ENCODE measurements at regions not wholly inside any gene's neighbourhood (a gene's known extent, or its start where the extent isn't known, plus 50 kb on each side); places are given as distances from the start of the nearest gene placed in this dataset.
A peak's percentile ranks its signal among the peaks of the same experiment; 100 is the strongest.

DNA sequence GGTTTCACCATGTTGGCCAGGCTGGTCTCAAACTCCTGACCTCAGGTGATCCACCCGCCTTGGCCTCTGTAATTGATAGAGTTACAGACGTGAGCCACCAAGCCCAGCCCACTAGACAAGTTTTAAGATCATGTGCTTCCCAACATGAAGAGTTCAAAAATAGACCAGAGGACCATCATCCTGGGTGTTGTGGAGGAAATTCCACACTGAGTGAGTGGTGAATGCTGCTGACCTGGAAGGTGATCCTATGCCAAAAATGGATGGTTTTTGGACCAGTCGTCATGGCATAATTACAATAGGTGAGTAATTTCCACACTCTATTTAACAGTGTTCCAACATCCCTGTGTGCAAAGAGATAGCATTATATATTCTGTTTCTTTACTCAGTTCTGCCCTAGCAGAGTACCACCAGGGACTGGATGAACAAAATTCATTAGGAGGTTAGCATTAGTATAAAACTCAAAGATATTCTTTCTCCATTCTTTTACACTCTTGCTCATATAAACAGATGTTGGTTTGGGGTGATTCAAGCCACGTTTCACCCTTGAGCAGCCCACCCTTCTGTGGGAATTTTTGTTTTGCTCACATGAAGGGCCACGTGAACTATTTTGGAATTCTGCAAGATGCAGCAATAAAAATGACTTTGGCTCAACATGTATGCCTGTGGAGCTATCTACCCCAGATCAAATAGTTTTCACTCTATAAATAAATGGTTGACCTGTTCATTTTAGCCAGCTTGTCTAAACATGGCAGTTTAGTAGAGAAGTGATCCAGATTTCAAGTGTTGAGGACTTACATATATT, 206.2 kb upstream of the TCF21 start (continued):
- TF ChIP-seq, protein P1, sequence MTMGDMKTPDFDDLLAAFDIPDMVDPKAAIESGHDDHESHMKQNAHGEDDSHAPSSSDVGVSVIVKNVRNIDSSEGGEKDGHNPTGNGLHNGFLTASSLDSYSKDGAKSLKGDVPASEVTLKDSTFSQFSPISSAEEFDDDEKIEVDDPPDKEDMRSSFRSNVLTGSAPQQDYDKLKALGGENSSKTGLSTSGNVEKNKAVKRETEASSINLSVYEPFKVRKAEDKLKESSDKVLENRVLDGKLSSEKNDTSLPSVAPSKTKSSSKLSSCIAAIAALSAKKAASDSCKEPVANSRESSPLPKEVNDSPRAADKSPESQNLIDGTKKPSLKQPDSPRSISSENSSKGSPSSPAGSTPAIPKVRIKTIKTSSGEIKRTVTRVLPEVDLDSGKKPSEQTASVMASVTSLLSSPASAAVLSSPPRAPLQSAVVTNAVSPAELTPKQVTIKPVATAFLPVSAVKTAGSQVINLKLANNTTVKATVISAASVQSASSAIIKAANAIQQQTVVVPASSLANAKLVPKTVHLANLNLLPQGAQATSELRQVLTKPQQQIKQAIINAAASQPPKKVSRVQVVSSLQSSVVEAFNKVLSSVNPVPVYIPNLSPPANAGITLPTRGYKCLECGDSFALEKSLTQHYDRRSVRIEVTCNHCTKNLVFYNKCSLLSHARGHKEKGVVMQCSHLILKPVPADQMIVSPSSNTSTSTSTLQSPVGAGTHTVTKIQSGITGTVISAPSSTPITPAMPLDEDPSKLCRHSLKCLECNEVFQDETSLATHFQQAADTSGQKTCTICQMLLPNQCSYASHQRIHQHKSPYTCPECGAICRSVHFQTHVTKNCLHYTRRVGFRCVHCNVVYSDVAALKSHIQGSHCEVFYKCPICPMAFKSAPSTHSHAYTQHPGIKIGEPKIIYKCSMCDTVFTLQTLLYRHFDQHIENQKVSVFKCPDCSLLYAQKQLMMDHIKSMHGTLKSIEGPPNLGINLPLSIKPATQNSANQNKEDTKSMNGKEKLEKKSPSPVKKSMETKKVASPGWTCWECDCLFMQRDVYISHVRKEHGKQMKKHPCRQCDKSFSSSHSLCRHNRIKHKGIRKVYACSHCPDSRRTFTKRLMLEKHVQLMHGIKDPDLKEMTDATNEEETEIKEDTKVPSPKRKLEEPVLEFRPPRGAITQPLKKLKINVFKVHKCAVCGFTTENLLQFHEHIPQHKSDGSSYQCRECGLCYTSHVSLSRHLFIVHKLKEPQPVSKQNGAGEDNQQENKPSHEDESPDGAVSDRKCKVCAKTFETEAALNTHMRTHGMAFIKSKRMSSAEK (CRISPR knock-in tag; IDR thresholded peaks at IDR 0.05; ENCODE audit: borderline replicate concordance) = no peak
- TF ChIP-seq SMAD4 (CRISPR knock-in tag; IDR thresholded peaks at IDR 0.05) (no peak), NFATC4 (CRISPR knock-in tag; IDR thresholded peaks at IDR 0.05) (no peak), GABPB1 (CRISPR knock-in tag; IDR thresholded peaks at IDR 0.05) (no peak)
- TF ChIP-seq, protein P2, sequence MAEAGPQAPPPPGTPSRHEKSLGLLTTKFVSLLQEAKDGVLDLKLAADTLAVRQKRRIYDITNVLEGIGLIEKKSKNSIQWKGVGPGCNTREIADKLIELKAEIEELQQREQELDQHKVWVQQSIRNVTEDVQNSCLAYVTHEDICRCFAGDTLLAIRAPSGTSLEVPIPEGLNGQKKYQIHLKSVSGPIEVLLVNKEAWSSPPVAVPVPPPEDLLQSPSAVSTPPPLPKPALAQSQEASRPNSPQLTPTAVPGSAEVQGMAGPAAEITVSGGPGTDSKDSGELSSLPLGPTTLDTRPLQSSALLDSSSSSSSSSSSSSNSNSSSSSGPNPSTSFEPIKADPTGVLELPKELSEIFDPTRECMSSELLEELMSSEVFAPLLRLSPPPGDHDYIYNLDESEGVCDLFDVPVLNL (CRISPR knock-in tag; IDR thresholded peaks at IDR 0.05; ENCODE audit: borderline replicate concordance, low read depth) = no peak
- TF ChIP-seq, protein P3, sequence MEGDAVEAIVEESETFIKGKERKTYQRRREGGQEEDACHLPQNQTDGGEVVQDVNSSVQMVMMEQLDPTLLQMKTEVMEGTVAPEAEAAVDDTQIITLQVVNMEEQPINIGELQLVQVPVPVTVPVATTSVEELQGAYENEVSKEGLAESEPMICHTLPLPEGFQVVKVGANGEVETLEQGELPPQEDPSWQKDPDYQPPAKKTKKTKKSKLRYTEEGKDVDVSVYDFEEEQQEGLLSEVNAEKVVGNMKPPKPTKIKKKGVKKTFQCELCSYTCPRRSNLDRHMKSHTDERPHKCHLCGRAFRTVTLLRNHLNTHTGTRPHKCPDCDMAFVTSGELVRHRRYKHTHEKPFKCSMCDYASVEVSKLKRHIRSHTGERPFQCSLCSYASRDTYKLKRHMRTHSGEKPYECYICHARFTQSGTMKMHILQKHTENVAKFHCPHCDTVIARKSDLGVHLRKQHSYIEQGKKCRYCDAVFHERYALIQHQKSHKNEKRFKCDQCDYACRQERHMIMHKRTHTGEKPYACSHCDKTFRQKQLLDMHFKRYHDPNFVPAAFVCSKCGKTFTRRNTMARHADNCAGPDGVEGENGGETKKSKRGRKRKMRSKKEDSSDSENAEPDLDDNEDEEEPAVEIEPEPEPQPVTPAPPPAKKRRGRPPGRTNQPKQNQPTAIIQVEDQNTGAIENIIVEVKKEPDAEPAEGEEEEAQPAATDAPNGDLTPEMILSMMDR (IDR thresholded peaks at IDR 0.05) = no peak
- TF ChIP-seq, protein P4, sequence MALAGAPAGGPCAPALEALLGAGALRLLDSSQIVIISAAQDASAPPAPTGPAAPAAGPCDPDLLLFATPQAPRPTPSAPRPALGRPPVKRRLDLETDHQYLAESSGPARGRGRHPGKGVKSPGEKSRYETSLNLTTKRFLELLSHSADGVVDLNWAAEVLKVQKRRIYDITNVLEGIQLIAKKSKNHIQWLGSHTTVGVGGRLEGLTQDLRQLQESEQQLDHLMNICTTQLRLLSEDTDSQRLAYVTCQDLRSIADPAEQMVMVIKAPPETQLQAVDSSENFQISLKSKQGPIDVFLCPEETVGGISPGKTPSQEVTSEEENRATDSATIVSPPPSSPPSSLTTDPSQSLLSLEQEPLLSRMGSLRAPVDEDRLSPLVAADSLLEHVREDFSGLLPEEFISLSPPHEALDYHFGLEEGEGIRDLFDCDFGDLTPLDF (CRISPR knock-in tag; IDR thresholded peaks at IDR 0.05) = no peak

DNA sequence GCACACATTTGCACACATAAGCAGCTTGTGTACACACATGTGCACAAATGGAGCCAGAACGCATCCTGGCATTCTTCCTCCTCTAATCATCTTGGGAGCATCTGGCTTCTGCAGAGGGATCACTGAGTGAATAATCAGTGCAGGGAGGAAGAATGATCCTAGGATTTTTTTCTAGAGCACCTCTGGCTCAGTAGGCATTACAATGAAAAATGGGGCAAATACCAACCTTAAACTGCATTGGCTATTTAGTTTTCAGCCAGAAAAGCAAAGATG, 205.7 kb upstream of the TCF21 start:
- H3K27me3 Mint-ChIP-seq (ENCODE audit: low read depth) = no peaks in the 10 kb centered on the region
- H3K4me3 Mint-ChIP-seq = no peak overlapping the region
- ChIA-PET CTCF (interaction anchor here (1.2 kb wide), 1 partner anchor 155 kb away, joined by 3 read pairs; no protein-coding TSS in a partner anchor), POLR2A (no interaction called here)
- peaks cover 43% of the 10 kb centered on the region for H3K4me1 Mint-ChIP-seq
- DNase-seq (ENCODE audit: low spot score) (no peak), ATAC-seq (no peak)
- H3K36me3 Mint-ChIP-seq = no peaks in the 10 kb centered on the region
- TF ChIP-seq, protein P5, sequence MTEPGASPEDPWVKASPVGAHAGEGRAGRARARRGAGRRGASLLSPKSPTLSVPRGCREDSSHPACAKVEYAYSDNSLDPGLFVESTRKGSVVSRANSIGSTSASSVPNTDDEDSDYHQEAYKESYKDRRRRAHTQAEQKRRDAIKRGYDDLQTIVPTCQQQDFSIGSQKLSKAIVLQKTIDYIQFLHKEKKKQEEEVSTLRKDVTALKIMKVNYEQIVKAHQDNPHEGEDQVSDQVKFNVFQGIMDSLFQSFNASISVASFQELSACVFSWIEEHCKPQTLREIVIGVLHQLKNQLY (CRISPR knock-in tag; IDR thresholded peaks at IDR 0.05) = no peak
- no peak for TF ChIP-seq ATF1 (CRISPR knock-in tag; IDR thresholded peaks at IDR 0.05)
- H3K27ac Mint-ChIP-seq = peak overlapping the region; percentile 97
- H3K9me3 Mint-ChIP-seq = no peaks in the 10 kb centered on the region

DNA sequence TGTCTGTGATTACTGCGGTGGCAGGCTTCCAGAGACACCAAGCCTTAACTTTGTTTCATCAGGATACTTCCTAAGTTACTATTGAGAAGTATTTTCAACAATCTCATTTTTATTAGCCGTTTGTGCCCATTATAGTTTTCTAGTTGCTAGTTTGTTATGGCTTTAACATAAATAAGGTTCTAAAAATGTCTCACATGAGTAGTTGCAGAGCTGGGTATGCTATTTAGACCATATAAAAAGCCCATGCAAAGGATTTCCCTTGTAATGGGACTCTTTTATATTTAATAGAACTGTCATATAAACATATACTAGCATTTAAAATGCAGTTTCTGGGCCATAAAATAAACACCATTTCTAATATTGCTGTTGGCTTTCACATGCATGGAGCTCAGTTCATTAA, 205.3 kb upstream of the TCF21 start:
- Mint-ChIP-seq H3K27ac (peak overlapping the region; percentile 97; the same call in 1 of the 2 replicates), H3K27me3 (ENCODE audit: low read depth) (no peaks in the 10 kb centered on the region), H3K36me3 (no peaks in the 10 kb centered on the region), H3K9me3 (no peaks in the 10 kb centered on the region), H3K4me3 (no peak overlapping the region), H3K4me1 (peaks cover 43% of the 10 kb centered on the region)
- CTCF ChIA-PET = interaction anchor here (1.2 kb wide), 1 partner anchor 154 kb away, joined by 3 read pairs; no protein-coding TSS in a partner anchor
- no peak for ATAC-seq
- POLR2A ChIA-PET = no interaction called here
- DNase-seq (ENCODE audit: low spot score) = no peak
- TF ChIP-seq GABPB1 (CRISPR knock-in tag; IDR thresholded peaks at IDR 0.05) = no peak
- TF ChIP-seq FOXJ3 (CRISPR knock-in tag; IDR thresholded peaks at IDR 0.05; ENCODE audit: borderline replicate concordance) = no peak
- TF ChIP-seq, protein P6, sequence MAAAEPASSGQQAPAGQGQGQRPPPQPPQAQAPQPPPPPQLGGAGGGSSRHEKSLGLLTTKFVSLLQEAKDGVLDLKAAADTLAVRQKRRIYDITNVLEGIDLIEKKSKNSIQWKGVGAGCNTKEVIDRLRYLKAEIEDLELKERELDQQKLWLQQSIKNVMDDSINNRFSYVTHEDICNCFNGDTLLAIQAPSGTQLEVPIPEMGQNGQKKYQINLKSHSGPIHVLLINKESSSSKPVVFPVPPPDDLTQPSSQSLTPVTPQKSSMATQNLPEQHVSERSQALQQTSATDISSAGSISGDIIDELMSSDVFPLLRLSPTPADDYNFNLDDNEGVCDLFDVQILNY (CRISPR knock-in tag; IDR thresholded peaks at IDR 0.05) = no peak
- TF ChIP-seq JAZF1 (CRISPR knock-in tag; IDR thresholded peaks at IDR 0.05) = no peak
- no peak for TF ChIP-seq NFE2L1 (CRISPR knock-in tag; IDR thresholded peaks at IDR 0.05)
- no peak for TF ChIP-seq NR3C1 (CRISPR knock-in tag; conservative IDR thresholded peaks at IDR 0.05; ENCODE audit: low read depth)
- TF ChIP-seq, protein P7, sequence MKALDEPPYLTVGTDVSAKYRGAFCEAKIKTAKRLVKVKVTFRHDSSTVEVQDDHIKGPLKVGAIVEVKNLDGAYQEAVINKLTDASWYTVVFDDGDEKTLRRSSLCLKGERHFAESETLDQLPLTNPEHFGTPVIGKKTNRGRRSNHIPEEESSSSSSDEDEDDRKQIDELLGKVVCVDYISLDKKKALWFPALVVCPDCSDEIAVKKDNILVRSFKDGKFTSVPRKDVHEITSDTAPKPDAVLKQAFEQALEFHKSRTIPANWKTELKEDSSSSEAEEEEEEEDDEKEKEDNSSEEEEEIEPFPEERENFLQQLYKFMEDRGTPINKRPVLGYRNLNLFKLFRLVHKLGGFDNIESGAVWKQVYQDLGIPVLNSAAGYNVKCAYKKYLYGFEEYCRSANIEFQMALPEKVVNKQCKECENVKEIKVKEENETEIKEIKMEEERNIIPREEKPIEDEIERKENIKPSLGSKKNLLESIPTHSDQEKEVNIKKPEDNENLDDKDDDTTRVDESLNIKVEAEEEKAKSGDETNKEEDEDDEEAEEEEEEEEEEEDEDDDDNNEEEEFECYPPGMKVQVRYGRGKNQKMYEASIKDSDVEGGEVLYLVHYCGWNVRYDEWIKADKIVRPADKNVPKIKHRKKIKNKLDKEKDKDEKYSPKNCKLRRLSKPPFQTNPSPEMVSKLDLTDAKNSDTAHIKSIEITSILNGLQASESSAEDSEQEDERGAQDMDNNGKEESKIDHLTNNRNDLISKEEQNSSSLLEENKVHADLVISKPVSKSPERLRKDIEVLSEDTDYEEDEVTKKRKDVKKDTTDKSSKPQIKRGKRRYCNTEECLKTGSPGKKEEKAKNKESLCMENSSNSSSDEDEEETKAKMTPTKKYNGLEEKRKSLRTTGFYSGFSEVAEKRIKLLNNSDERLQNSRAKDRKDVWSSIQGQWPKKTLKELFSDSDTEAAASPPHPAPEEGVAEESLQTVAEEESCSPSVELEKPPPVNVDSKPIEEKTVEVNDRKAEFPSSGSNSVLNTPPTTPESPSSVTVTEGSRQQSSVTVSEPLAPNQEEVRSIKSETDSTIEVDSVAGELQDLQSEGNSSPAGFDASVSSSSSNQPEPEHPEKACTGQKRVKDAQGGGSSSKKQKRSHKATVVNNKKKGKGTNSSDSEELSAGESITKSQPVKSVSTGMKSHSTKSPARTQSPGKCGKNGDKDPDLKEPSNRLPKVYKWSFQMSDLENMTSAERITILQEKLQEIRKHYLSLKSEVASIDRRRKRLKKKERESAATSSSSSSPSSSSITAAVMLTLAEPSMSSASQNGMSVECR (CRISPR knock-in tag; IDR thresholded peaks at IDR 0.05; ENCODE audit: borderline replicate concordance) = no peak
- TF ChIP-seq, protein P8, sequence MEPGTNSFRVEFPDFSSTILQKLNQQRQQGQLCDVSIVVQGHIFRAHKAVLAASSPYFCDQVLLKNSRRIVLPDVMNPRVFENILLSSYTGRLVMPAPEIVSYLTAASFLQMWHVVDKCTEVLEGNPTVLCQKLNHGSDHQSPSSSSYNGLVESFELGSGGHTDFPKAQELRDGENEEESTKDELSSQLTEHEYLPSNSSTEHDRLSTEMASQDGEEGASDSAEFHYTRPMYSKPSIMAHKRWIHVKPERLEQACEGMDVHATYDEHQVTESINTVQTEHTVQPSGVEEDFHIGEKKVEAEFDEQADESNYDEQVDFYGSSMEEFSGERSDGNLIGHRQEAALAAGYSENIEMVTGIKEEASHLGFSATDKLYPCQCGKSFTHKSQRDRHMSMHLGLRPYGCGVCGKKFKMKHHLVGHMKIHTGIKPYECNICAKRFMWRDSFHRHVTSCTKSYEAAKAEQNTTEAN (CRISPR knock-in tag; IDR thresholded peaks at IDR 0.05) = no peak
